HL-60 (cell line): ENCODE measurements at regions not wholly inside any gene's neighbourhood (a gene's known extent, or its start where the extent isn't known, plus 50 kb on each side); places are given as distances from the start of the nearest gene placed in this dataset.

Experiments used
- DNase-seq, 2 experiments: peaks; one replicate each; pipeline ENCODE4 v3.0.0-alpha.2; 2010 to 2020; ENCODE audit warnings: low read depth in 1 of 2, low spot score in 1 of 2
- H3K27ac ChIP-seq: fragments of 250-450 bp; sonication (Bioruptor Pico); replicated peaks from 2 replicates; pipeline ENCODE4 v1.5.1; 2020; ENCODE audit warnings: mild to moderate bottlenecking, moderate library complexity
- H3K27me3 ChIP-seq: fragments of 250-450 bp; sonication (Bioruptor Pico); 2 replicates; pipeline ENCODE4 v1.5.1; 2021; ENCODE audit warnings: mild to moderate bottlenecking, moderate library complexity; ENCODE audit not compliant: insufficient read depth, poor library complexity, severe bottlenecking
- H3K4me3 ChIP-seq: replicated peaks from 2 replicates; pipeline ENCODE4 v1.5.1; 2011; ENCODE audit warnings: mild to moderate bottlenecking, control low read depth, low read length; ENCODE audit not compliant: insufficient read depth
- GABPA ChIP-seq: IDR thresholded peaks from 2 replicates; pipeline ENCODE4 v1.6.1; 2012; ENCODE audit warnings: low read depth
- POLR2AphosphoS5 ChIP-seq: IDR thresholded peaks from 2 replicates; pipeline ENCODE4 v1.6.1; 2012; ENCODE audit warnings: low read depth
- SPI1 ChIP-seq: IDR thresholded peaks from 2 replicates; pipeline ENCODE4 v1.6.1; 2012; ENCODE audit warnings: low read depth, mild to moderate bottlenecking, borderline replicate concordance
- TF ChIP-seq, protein P1 (sequence below): IDR thresholded peaks from 2 replicates; pipeline ENCODE4 v1.6.1; 2012; ENCODE audit warnings: low read depth; ENCODE audit not compliant: insufficient replicate concordance
- TF ChIP-seq, protein P2 (sequence below): IDR thresholded peaks from one replicate; pipeline ENCODE4 v1.5.1; 2011; ENCODE audit warnings: low read length, control low read depth, inconsistent platforms; ENCODE audit not compliant: insufficient read depth

DNA sequence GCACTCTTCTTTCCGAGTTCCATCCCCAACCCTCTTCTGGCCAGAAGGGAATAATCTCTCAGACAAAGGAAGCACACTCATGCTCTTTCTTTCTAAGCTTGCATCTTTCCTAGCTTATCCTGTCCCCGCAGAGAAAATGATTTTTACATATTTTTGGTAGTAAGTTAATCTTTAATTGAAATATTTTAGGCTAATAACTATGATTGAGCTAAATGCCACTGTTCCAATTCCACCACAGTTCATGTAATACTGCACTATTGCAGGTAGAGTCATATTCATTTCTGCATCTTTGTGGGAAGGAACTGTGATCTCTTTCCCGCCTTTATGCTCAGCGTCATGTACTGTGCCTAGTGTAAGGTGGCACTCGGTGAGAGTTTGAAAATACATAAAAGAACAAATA is 158.9 kb upstream of the FOXG1 start:
- Histone ChIP-seq H3K4me3 (no peak overlapping the region), H3K27me3 (no peaks in the 10 kb centered on the region), H3K27ac (no peak overlapping the region)
- no peak for TF ChIP-seq POLR2AphosphoS5
- TF ChIP-seq, protein P1, sequence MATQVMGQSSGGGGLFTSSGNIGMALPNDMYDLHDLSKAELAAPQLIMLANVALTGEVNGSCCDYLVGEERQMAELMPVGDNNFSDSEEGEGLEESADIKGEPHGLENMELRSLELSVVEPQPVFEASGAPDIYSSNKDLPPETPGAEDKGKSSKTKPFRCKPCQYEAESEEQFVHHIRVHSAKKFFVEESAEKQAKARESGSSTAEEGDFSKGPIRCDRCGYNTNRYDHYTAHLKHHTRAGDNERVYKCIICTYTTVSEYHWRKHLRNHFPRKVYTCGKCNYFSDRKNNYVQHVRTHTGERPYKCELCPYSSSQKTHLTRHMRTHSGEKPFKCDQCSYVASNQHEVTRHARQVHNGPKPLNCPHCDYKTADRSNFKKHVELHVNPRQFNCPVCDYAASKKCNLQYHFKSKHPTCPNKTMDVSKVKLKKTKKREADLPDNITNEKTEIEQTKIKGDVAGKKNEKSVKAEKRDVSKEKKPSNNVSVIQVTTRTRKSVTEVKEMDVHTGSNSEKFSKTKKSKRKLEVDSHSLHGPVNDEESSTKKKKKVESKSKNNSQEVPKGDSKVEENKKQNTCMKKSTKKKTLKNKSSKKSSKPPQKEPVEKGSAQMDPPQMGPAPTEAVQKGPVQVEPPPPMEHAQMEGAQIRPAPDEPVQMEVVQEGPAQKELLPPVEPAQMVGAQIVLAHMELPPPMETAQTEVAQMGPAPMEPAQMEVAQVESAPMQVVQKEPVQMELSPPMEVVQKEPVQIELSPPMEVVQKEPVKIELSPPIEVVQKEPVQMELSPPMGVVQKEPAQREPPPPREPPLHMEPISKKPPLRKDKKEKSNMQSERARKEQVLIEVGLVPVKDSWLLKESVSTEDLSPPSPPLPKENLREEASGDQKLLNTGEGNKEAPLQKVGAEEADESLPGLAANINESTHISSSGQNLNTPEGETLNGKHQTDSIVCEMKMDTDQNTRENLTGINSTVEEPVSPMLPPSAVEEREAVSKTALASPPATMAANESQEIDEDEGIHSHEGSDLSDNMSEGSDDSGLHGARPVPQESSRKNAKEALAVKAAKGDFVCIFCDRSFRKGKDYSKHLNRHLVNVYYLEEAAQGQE, result no peak
- TF ChIP-seq GABPA, result no peak
- TF ChIP-seq, protein P2, sequence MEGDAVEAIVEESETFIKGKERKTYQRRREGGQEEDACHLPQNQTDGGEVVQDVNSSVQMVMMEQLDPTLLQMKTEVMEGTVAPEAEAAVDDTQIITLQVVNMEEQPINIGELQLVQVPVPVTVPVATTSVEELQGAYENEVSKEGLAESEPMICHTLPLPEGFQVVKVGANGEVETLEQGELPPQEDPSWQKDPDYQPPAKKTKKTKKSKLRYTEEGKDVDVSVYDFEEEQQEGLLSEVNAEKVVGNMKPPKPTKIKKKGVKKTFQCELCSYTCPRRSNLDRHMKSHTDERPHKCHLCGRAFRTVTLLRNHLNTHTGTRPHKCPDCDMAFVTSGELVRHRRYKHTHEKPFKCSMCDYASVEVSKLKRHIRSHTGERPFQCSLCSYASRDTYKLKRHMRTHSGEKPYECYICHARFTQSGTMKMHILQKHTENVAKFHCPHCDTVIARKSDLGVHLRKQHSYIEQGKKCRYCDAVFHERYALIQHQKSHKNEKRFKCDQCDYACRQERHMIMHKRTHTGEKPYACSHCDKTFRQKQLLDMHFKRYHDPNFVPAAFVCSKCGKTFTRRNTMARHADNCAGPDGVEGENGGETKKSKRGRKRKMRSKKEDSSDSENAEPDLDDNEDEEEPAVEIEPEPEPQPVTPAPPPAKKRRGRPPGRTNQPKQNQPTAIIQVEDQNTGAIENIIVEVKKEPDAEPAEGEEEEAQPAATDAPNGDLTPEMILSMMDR, result no peak
- no peak for TF ChIP-seq SPI1
- DNase-seq, result no peak

DNA sequence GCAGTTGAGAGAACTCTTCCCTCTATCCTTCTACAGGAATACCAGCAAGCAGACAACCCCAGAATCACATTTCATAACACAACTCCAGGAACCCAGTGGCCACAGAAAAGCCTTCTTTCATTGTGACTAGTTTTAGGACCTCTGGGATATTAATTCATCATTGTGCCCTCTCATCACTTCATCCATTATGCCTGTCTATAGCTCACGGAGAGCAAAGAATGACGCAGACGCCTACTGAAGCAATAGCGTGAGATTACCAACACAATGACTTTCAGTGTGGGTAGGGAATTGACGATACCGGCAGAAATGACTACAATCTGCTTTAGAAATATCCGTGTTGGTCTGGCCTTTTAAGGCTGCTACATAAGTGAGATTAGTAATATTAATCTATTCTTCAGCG is 158.1 kb upstream of the FOXG1 start:
- TF ChIP-seq, protein P2, result no peak
- TF ChIP-seq GABPA, result no peak
- TF ChIP-seq, protein P1, result no peak
- TF ChIP-seq SPI1, result no peak
- no peak for TF ChIP-seq POLR2AphosphoS5
- Histone ChIP-seq H3K4me3 (no peak overlapping the region), H3K27ac (no peak overlapping the region), H3K27me3 (no peaks in the 10 kb centered on the region)
- DNase-seq, result no peak

DNA sequence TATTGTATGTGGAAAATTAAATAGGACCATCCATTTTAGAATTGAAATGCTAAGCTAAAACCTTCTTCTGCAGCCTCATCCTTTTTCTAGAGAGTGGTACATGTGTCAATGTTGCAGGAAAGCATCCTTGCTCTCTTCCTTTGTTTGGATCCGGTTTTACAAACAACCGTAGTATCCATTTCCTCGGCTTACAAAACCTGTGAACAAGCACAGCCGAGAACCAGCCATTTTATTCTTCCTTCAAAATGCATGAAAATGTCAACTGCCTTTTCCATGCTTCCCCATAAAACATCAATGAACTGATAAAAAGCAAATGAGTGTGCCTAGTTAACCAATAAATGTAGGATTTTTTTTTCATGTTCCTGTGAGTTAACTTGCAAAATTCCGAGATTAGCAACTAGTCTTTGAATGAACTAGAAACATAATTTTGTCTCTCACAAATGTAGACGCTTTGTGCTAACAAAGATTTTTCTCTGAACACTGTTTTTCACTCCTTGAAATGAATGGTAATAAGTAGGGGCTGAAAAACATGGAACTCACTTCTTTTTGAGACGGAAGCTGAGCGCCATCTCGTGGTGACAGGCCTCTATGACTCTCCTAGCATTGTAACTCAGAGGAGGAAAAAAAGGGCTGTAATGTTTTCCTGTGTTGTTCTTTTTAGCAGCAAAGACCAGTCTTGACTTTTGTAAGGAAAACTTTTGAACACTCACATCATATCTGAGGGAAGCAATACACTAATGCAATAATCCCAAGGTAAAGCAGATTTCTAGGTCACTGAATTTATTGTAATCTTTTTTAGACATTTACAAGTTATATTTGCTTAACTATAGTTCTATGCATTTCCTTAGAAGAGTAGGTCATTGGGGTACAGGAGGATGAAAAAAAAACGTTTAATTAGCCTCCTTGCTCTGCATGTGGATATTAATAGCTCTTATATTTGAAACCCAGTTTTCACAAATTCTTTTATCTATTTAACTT is 157.4 kb upstream of the FOXG1 start:
- DNase-seq, result peak; percentile 1 to 47
- H3K27ac ChIP-seq, result no peak overlapping the region
- no peaks in the 10 kb centered on the region for H3K27me3 ChIP-seq
- TF ChIP-seq POLR2AphosphoS5 (no peak), SPI1 (no peak), GABPA (no peak)
- TF ChIP-seq, protein P2, result peak; percentile 63
- TF ChIP-seq, protein P1, result no peak
- H3K4me3 ChIP-seq, result no peak overlapping the region
